ENCODE measurements at regions not wholly inside any gene's neighbourhood (a gene's known extent, or its start where the extent isn't known, plus 50 kb on each side); places are given as distances from the start of the nearest gene placed in this dataset.

- Histone ChIP-seq H4K12ac (ENCODE audit: low read depth, low read length) (no peak overlapping the region), H2AK5ac (ENCODE audit: low read length) (no peak overlapping the region), H3K27me3 (ENCODE audit: insufficient read depth, low read length) (no peaks in the 10 kb centered on the region), H3K36me3 (ENCODE audit: control insufficient read depth in 1 of 2, insufficient read depth in 2 of 2, low read length in 2 of 2) (no peaks in the 10 kb centered on the region), H4K8ac (ENCODE audit: low read depth, low read length) (no peak overlapping the region), H3K4ac (ENCODE audit: low read depth, low read length) (no peak overlapping the region), H3K18ac (ENCODE audit: low read length) (no peak overlapping the region), H2BK120ac (ENCODE audit: insufficient read depth, low read length, poor library complexity) (no peak overlapping the region), H3K4me3 (ENCODE audit: low read depth, low read length) (no peak overlapping the region), H3K79me1 (ENCODE audit: low read length) (no peaks in the 10 kb centered on the region), H3K27ac (ENCODE audit: low read depth, low read length) (no peak overlapping the region), H2BK12ac (ENCODE audit: low read length) (no peak overlapping the region), H3K9me3 (ENCODE audit: insufficient read depth, low read depth, low read length) (no peaks in the 10 kb centered on the region), H3K4me2 (ENCODE audit: low read length) (no peak overlapping the region), H3K14ac (ENCODE audit: low read length) (no peak overlapping the region), H3K9ac (ENCODE audit: low read length) (no peak overlapping the region), H2AFZ (ENCODE audit: insufficient read depth, low read length, poor library complexity) (no peak overlapping the region), H2BK5ac (ENCODE audit: low read depth, low read length, poor library complexity) (no peak overlapping the region), H3K79me2 (ENCODE audit: control insufficient read depth, insufficient read depth, low read length, poor library complexity) (no peaks in the 10 kb centered on the region), H3K23ac (ENCODE audit: low read length) (no peak overlapping the region), H3K4me1 (ENCODE audit: control insufficient read depth in 1 of 2, insufficient read depth in 2 of 2, low read length in 2 of 2) (no peaks in the 10 kb centered on the region), H4K91ac (ENCODE audit: low read depth, low read length) (no peak overlapping the region)
- no CpG with 5 or more reads among the region's 5 CpGs for WGBS (ENCODE audit: extremely low coverage, insufficient coverage, insufficient read length)
- DNase-seq: peak; percentile 72 to 96
These were observed 138.8 kb downstream of the SEMA6D start for GRCh38 chr15:47856071-47856470.

GRCh38 chr15:47857014-47857775, 139.9 kb downstream of the SEMA6D start:
- Histone ChIP-seq H3K4ac (ENCODE audit: low read depth, low read length) (no peak overlapping the region), H3K36me3 (ENCODE audit: control insufficient read depth in 1 of 2, insufficient read depth in 2 of 2, low read length in 2 of 2) (no peaks in the 10 kb centered on the region), H3K4me2 (ENCODE audit: low read length) (no peak overlapping the region), H2AK5ac (ENCODE audit: low read length) (no peak overlapping the region), H3K79me2 (ENCODE audit: control insufficient read depth, insufficient read depth, low read length, poor library complexity) (no peaks in the 10 kb centered on the region), H3K23ac (ENCODE audit: low read length) (no peak overlapping the region), H3K27ac (ENCODE audit: low read depth, low read length) (no peak overlapping the region), H3K9ac (ENCODE audit: low read length) (no peak overlapping the region), H4K8ac (ENCODE audit: low read depth, low read length) (no peak overlapping the region), H4K91ac (ENCODE audit: low read depth, low read length) (no peak overlapping the region), H3K18ac (ENCODE audit: low read length) (no peak overlapping the region), H2BK120ac (ENCODE audit: insufficient read depth, low read length, poor library complexity) (no peak overlapping the region), H3K9me3 (ENCODE audit: insufficient read depth, low read depth, low read length) (no peaks in the 10 kb centered on the region), H3K79me1 (ENCODE audit: low read length) (no peaks in the 10 kb centered on the region), H3K14ac (ENCODE audit: low read length) (no peak overlapping the region), H3K4me3 (ENCODE audit: low read depth, low read length) (no peak overlapping the region), H2AFZ (ENCODE audit: insufficient read depth, low read length, poor library complexity) (no peak overlapping the region), H3K4me1 (ENCODE audit: control insufficient read depth in 1 of 2, insufficient read depth in 2 of 2, low read length in 2 of 2) (no peaks in the 10 kb centered on the region), H2BK12ac (ENCODE audit: low read length) (no peak overlapping the region), H3K27me3 (ENCODE audit: insufficient read depth, low read length) (no peaks in the 10 kb centered on the region), H2BK5ac (ENCODE audit: low read depth, low read length, poor library complexity) (no peak overlapping the region), H4K12ac (ENCODE audit: low read depth, low read length) (no peak overlapping the region)
- DNase-seq: peak in 1 of 2 donors; percentile 64
- no CpG with 5 or more reads among the region's 5 CpGs for WGBS (ENCODE audit: extremely low coverage, insufficient coverage, insufficient read length)

- Histone ChIP-seq H3K79me2 (ENCODE audit: control insufficient read depth, insufficient read depth, low read length, poor library complexity) (no peaks in the 10 kb centered on the region), H3K4ac (ENCODE audit: low read depth, low read length) (no peak overlapping the region), H3K23ac (ENCODE audit: low read length) (no peak overlapping the region), H2BK120ac (ENCODE audit: insufficient read depth, low read length, poor library complexity) (no peak overlapping the region), H3K27ac (ENCODE audit: low read depth, low read length) (no peak overlapping the region), H3K9ac (ENCODE audit: low read length) (no peak overlapping the region), H2AK5ac (ENCODE audit: low read length) (no peak overlapping the region), H3K27me3 (ENCODE audit: insufficient read depth, low read length) (no peaks in the 10 kb centered on the region), H3K4me1 (ENCODE audit: control insufficient read depth in 1 of 2, insufficient read depth in 2 of 2, low read length in 2 of 2) (no peaks in the 10 kb centered on the region), H3K4me3 (ENCODE audit: low read depth, low read length) (no peak overlapping the region), H3K36me3 (ENCODE audit: control insufficient read depth in 1 of 2, insufficient read depth in 2 of 2, low read length in 2 of 2) (no peaks in the 10 kb centered on the region), H4K91ac (ENCODE audit: low read depth, low read length) (no peak overlapping the region), H3K14ac (ENCODE audit: low read length) (no peak overlapping the region), H2BK5ac (ENCODE audit: low read depth, low read length, poor library complexity) (no peak overlapping the region), H3K79me1 (ENCODE audit: low read length) (no peaks in the 10 kb centered on the region), H2BK12ac (ENCODE audit: low read length) (no peak overlapping the region), H2AFZ (ENCODE audit: insufficient read depth, low read length, poor library complexity) (no peak overlapping the region), H3K9me3 (ENCODE audit: insufficient read depth, low read depth, low read length) (no peaks in the 10 kb centered on the region), H3K18ac (ENCODE audit: low read length) (no peak overlapping the region), H4K12ac (ENCODE audit: low read depth, low read length) (no peak overlapping the region), H3K4me2 (ENCODE audit: low read length) (no peak overlapping the region), H4K8ac (ENCODE audit: low read depth, low read length) (no peak overlapping the region)
- no CpG with 5 or more reads among the region's 3 CpGs for WGBS (ENCODE audit: extremely low coverage, insufficient coverage, insufficient read length)
- no peak for DNase-seq
These were observed 140.5 kb downstream of the SEMA6D start for GRCh38 chr15:47857776-47858167.

GRCh38 chr15:47861111-47861903, 144.0 kb downstream of the SEMA6D start:
- Histone ChIP-seq H3K14ac (ENCODE audit: low read length) (no peak overlapping the region), H4K8ac (ENCODE audit: low read depth, low read length) (no peak overlapping the region), H3K4ac (ENCODE audit: low read depth, low read length) (no peak overlapping the region), H3K4me2 (ENCODE audit: low read length) (no peak overlapping the region), H4K91ac (ENCODE audit: low read depth, low read length) (no peak overlapping the region), H2AFZ (ENCODE audit: insufficient read depth, low read length, poor library complexity) (no peak overlapping the region), H3K36me3 (ENCODE audit: control insufficient read depth in 1 of 2, insufficient read depth in 2 of 2, low read length in 2 of 2) (no peaks in the 10 kb centered on the region), H2BK5ac (ENCODE audit: low read depth, low read length, poor library complexity) (no peak overlapping the region), H3K9me3 (ENCODE audit: insufficient read depth, low read depth, low read length) (no peaks in the 10 kb centered on the region), H3K18ac (ENCODE audit: low read length) (no peak overlapping the region), H3K79me1 (ENCODE audit: low read length) (no peaks in the 10 kb centered on the region), H3K23ac (ENCODE audit: low read length) (no peak overlapping the region), H3K4me3 (ENCODE audit: low read depth, low read length) (no peak overlapping the region), H4K12ac (ENCODE audit: low read depth, low read length) (no peak overlapping the region), H2BK120ac (ENCODE audit: insufficient read depth, low read length, poor library complexity) (no peak overlapping the region), H3K27ac (ENCODE audit: low read depth, low read length) (no peak overlapping the region), H3K79me2 (ENCODE audit: control insufficient read depth, insufficient read depth, low read length, poor library complexity) (no peaks in the 10 kb centered on the region), H2BK12ac (ENCODE audit: low read length) (no peak overlapping the region), H3K27me3 (ENCODE audit: insufficient read depth, low read length) (no peaks in the 10 kb centered on the region), H3K9ac (ENCODE audit: low read length) (no peak overlapping the region), H2AK5ac (ENCODE audit: low read length) (no peak overlapping the region), H3K4me1 (ENCODE audit: control insufficient read depth in 1 of 2, insufficient read depth in 2 of 2, low read length in 2 of 2) (no peaks in the 10 kb centered on the region)
- no peak for DNase-seq
- no CpG with 5 or more reads among the region's 10 CpGs for WGBS (ENCODE audit: extremely low coverage, insufficient coverage, insufficient read length)

Measured in trophoblast cell (in vitro differentiated cells and primary cell).